ENCODE measurements at regions not wholly inside any gene's neighbourhood (a gene's known extent, or its start where the extent isn't known, plus 50 kb on each side); places are given as distances from the start of the nearest gene placed in this dataset.
A peak's percentile ranks its signal among the peaks of the same experiment; 100 is the strongest.

GRCh38 chr11:16685914-16686313 lies 52.5 kb upstream of the C11orf58 start:
- DNase-seq, result no peak

DNA sequence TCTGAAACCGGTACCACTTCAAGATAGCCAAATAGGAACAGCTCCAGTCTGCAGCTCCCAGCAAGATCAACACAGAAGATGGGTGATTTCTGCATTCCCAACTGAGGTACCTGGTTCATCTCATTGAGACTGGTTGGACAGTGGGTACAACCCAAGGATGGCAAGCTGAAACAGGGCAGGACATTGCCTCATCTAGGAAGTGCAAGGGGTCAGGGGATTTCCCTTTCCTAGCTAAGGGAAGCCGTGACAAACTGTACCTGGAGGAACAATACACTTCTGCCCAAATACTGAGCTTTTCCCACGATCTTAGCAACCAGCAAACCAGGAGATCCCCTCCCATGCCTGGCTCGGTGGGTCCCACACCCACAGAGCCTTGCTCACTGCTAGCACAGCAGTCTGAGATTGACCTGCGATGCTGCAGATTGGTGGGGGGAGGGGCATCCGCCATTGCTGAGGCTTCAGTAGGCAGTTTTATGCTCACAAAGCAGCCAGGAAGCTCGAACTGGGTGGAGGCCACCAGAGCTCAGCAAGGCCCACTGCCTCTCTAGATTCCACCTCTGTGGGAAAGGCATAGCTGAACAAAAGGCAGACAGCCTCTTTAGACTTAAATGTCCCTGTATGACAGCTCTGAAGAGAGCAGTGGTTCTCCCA lies 59.9 kb upstream of the C11orf58 start:
- DNase-seq, result no peak

- no peak for DNase-seq
These were observed 68.5 kb upstream of the C11orf58 start for GRCh38 chr11:16669799-16670415.

- DNase-seq, result no peak
These were observed 105.9 kb upstream of the C11orf58 start for GRCh38 chr11:16632295-16633200.

- no peak for DNase-seq
These were observed 107.8 kb upstream of the C11orf58 start for GRCh38 chr11:16630651-16631050.

- DNase-seq, result no peak
These were observed 120.0 kb upstream of the C11orf58 start for GRCh38 chr11:16618431-16618830.

- no peak for DNase-seq
These were observed 123.0 kb upstream of the C11orf58 start for GRCh38 chr11:16615480-16615879.

DNA sequence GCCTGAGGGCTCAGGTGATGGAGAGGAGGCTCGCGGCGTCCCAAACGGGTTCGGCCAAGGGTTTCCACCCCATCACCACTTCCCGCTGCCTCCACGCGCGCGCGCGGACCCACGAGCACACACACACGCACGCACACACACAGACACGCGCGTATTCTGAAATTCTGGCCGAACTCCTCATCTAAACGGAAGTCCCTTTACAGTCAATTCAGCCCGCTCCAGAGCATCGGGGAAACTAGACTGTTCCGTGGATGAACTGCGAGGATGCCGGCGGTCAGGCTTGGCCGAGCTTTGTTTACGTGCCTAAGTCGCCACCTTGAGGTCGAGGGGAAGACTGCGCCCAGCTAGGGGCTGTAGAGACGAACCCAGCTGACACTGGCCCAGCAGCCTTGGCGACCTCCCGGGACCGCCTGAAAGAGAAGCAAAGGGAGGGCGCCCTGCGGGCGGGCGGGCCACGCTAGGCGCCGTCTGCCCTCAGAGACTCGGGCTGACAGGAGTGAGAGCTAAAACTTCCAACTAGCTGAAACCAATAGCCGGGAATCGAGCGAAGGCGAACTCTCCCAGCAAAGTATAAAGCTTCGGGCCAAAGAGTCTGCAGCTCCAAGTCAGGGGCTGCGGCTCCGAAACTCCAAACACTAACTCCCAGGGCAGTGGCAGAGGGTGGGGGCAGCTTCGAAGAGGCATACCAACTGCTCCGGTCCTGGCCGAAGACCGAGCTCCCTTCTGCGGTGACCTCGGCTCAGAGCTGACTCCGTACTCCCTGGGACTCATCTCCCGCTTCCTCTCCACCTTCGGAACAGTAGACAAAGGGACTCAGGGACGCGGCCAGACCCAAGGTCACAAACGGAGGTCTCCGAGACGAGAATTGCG lies 124.7 kb upstream of the C11orf58 start:
- peak in 12 of 14 donors; percentile 49 to 85 (median 76) for DNase-seq

GRCh38 chr11:16613262-16613511 lies 125.3 kb upstream of the C11orf58 start:
- no peak for DNase-seq

DNA sequence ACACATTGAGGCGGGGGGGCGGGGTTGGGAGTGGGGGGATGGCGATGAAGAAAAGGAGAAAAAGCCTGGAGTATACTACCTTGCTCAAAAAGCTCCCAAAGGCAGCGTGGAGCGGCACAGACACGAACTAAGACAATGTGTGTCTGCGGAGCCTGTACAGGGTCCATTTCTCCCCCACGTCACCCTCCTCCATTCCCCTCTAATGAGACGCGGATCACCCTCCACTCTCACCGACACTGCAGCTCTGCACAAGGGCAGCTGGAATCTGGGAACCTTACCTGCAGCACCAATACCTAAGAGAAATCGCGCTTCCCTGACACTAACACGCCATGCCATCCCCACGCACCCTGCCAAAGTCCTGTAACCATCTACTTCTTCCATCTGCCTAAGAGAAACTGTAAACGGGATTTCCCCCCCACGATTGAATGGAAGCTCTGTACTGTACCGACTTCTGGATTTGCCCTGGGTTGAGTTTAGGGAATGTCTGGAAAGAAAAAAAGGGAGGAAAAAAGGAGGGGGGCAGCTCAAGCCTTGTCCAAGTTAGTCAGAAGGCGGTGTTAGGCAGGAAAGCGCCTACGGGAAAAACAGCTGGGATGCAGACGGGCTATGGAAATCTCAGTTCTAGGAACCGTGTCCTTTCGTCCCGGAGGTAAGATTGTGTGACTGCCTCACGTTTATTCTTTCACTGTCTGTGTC lies 125.7 kb upstream of the C11orf58 start:
- no peak for DNase-seq

GRCh38 chr11:16611926-16612565 lies 126.4 kb upstream of the C11orf58 start:
- DNase-seq, result no peak

DNA sequence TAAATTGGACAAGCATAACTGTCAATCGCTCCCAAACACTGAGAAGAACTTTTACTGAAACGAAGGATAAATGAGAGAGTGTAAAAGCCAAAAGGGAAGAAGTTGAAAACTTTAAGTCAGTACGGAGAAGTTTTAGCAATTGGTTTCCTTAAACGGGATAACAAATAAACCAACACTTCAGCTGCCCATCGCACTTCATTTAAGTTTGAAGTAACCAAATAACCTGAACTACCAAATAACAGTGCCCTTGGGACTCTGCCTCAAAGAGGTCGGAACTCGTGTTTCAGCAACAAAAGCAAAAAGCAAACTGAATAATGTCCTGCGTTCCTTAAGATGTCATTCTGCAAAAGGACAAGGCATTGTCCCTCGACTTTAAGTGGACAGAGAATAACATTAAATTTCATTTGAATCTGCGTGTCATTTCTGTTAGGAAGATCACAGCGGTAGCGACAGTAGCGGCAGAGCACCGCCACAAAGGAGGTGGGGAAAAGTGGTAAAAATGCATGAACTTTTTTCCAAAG lies 127.0 kb upstream of the C11orf58 start:
- DNase-seq, result no peak

- DNase-seq, result no peak
These were observed 127.6 kb upstream of the C11orf58 start for GRCh38 chr11:16610738-16611388.

- DNase-seq, result no peak
These were observed 128.2 kb upstream of the C11orf58 start for GRCh38 chr11:16610213-16610737.

DNA sequence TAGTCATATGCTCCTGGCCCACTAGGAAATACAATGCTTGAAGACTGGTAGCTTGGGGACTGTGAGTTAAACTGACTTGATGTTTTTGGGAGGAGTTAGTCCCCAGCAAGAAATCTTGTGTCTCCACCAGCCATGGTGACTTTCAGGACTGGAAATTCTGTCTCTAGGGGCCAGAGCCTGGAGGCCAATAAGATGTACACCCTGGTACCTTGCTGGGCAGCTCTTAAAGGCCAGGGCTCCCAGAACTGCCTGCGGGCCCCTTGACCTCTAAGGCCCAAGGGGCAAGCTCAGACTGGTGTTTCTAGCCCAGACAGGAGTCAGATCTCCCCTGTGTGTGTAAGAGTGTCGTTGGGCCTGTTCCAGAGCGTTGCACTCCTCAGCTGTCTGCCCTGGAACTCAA lies 128.7 kb upstream of the C11orf58 start:
- no peak for DNase-seq

DNA sequence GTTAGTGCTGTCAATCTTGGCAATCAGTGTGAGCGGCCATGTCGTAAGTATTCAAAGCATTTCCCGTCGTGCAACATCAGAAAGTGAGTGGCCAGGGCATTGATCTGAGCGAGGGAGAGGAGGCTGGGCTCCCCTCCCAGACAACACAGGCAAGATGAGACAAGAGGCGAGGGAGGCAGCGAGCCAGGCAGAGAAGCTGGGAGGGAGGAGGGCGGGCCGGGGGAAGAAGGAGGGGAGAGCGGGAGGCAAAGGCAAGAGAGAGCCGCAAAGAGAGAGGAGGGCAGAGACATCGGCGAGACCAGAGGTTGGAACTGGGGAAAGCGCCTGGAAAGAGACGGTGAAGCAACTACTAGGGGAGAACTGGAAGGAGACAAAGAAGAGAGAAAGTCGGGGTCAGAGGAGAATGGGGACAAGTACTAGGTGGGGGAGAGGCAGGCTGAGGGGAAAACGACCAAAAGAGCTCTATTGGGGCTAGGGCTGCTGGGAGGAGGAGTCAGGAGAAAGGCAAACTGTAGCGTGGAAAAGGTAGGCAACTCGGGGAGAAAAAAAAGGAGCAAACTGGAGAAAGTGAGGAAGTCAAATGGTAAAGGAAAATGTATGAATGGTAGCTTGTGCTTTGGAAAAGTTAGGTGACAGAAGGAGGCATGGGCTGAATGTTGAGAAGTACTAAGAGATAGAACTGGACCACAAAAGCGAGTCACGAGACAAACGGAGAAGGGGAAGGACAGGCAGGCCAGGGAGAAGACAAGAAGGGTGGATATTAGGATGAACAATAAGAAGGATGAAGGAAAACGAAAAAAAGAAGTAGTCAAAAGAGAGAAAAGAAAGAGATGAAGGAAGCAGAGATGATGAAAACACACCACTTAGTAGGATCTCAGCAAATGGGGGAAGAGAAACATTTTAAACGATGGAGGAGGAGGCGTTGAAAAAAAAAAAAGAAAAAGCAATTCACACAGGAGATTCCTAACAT lies 130.5 kb upstream of the C11orf58 start:
- peak in 7 of 14 donors; percentile 30 to 76 (median 57) for DNase-seq

DNA sequence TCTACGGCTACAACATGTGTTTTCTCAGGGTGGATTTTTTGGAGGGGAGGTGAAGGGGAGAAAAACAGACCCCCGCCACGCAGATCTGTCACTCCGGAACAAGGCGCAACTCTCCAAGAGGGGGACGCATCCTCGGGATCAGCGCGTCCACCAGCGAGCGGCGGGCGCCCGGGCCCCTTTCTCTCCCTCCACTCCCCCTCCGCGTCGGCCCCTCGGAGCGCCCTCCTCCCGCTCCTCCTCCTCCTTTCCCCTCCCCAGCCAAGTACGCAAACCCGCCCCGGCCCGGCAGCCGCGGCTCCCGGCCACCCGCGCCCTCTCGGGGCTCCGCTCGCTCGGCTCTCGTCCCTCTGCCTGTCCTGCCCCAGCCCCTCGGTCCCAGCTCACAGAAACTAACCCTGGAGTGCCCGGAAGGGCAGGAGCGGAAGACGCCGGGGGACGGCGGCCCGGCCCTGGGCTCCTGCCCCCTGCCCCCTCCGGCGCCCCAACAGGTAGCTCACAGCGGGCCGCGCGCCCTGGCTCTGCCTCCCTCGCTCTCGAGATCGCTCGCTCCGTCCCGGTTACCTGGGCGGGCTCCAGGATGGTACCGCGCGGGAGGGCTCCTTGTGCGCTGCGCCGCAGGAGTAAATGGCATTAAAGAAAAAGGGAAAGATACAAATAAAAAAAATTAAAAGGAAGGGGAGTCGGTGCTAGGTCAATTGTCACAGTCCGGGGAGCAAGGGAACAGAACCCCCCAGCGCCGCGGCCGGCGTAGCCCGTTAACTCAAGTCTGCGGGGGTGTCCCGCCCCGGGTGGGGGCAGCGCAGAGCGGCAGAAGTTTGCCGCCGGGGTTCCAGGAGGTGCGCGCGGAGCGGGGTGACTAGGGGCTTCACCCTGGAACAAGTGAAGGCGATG lies 131.4 kb upstream of the C11orf58 start:
- peak in 6 of 14 donors; percentile 20 to 76 (median 49) for DNase-seq
